Brain microvascular endothelial cell (primary cell): ENCODE measurements at regions not wholly inside any gene's neighbourhood (a gene's known extent, or its start where the extent isn't known, plus 50 kb on each side); places are given as distances from the start of the nearest gene placed in this dataset.

Source experiments
- DNase-seq: peaks from one replicate; pipeline ENCODE4 v3.0.0-alpha.2; 2020
- H3K27ac ChIP-seq: fragments of 250-450 bp; sonication (Bioruptor Pico); 2 replicates; pipeline ENCODE4 v1.5.1; 2020; ENCODE audit warnings: mild to moderate bottlenecking, moderate library complexity
- H3K27me3 ChIP-seq: fragments of 250-450 bp; sonication (Bioruptor Pico); replicated peaks from 2 replicates; pipeline ENCODE4 v1.5.1; 2020; ENCODE audit warnings: mild to moderate bottlenecking
- H3K36me3 ChIP-seq: fragments of 250-450 bp; sonication (Bioruptor Pico); replicated peaks from 2 replicates; pipeline ENCODE4 v1.5.1; 2020; ENCODE audit warnings: mild to moderate bottlenecking
- H3K4me3 ChIP-seq: 2 replicates; pipeline ENCODE4 v1.5.1; 2011; ENCODE audit warnings: low read depth, mild to moderate bottlenecking, control low read depth, low read length, moderate library complexity
- CTCF ChIP-seq: IDR thresholded peaks from 2 replicates; pipeline ENCODE4 v1.5.1; 2011; ENCODE audit warnings: low read depth, mild to moderate bottlenecking, moderate library complexity, low read length, control low read depth, inconsistent platforms; ENCODE audit errors: missing control alignments
- in situ Hi-C: cut with HindIII; loops from 2 replicates; pipeline ENCODE4 v1.10.0; 2017; ENCODE audit warnings: low sequenced_read_pairs, low pct_ligation_motif_present

GRCh38 chr5:173834071-173834771 lies 53.9 kb upstream of the CPEB4 start:
- no peaks in the 10 kb centered on the region for H3K27me3 ChIP-seq
- H3K27ac ChIP-seq: no peak overlapping the region
- no peak for TF ChIP-seq CTCF
- no peak overlapping the region for H3K4me3 ChIP-seq
- in situ Hi-C loops: no loop called here
- H3K36me3 ChIP-seq: no peaks in the 10 kb centered on the region
- DNase-seq: no peak

GRCh38 chr5:173835131-173835530 lies 53.0 kb upstream of the CPEB4 start:
- TF ChIP-seq CTCF: no peak
- no peak for DNase-seq
- Histone ChIP-seq H3K4me3 (no peak overlapping the region), H3K27me3 (no peaks in the 10 kb centered on the region), H3K36me3 (no peaks in the 10 kb centered on the region), H3K27ac (no peak overlapping the region)
- in situ Hi-C loops: no loop called here

- no peak for DNase-seq
- TF ChIP-seq CTCF: no peak
- Histone ChIP-seq H3K27ac (no peak overlapping the region), H3K27me3 (no peaks in the 10 kb centered on the region), H3K4me3 (no peak overlapping the region), H3K36me3 (no peaks in the 10 kb centered on the region)
- in situ Hi-C loops: no loop called here
These were observed 52.5 kb upstream of the CPEB4 start for GRCh38 chr5:173835661-173836060.

- Histone ChIP-seq H3K4me3 (no peak overlapping the region), H3K36me3 (no peaks in the 10 kb centered on the region), H3K27me3 (no peaks in the 10 kb centered on the region), H3K27ac (no peak overlapping the region)
- no peak for DNase-seq
- TF ChIP-seq CTCF: no peak
- in situ Hi-C loops: no loop called here
These were observed 50.5 kb upstream of the CPEB4 start for GRCh38 chr5:173837654-173838053.
